ENCODE measurements at regions not wholly inside any gene's neighbourhood (a gene's known extent, or its start where the extent isn't known, plus 50 kb on each side); places are given as distances from the start of the nearest gene placed in this dataset.
A peak's percentile ranks its signal among the peaks of the same experiment; 100 is the strongest.

- Histone ChIP-seq H2AFZ (no peak overlapping the region), H3F3A (ENCODE audit: insufficient read depth) (no peaks in the 10 kb centered on the region), H3K4me2 (ENCODE audit: unreplicated experiment) (no peak overlapping the region), H3K9me3 (ENCODE audit: low read depth) (no peaks in the 10 kb centered on the region), H3K36me3 (ENCODE audit: low read depth) (no peaks in the 10 kb centered on the region), H3K27me3 (replicated peaks; ENCODE audit: insufficient read depth) (no peaks in the 10 kb centered on the region), H3K9ac (no peak overlapping the region), H3K79me2 (ENCODE audit: insufficient read depth) (no peaks in the 10 kb centered on the region), H3K27ac (no peak overlapping the region), H3K4me3 (no peak overlapping the region), H3K9me2 (ENCODE audit: insufficient read depth) (no peaks in the 10 kb centered on the region), H3K4me1 (ENCODE audit: insufficient read depth) (no peaks in the 10 kb centered on the region), H4K20me1 (ENCODE audit: insufficient read depth) (no peaks in the 10 kb centered on the region)
- no peak for DNase-seq
- in situ Hi-C loops (cut with MboI), result no loop called here
- no peak for TF ChIP-seq EZH2 (IDR thresholded peaks at IDR 0.05; ENCODE audit: insufficient read depth, poor library complexity, severe bottlenecking)
- no peak for TF ChIP-seq EZH2phosphoT487 (IDR thresholded peaks at IDR 0.05; ENCODE audit: insufficient read depth, low read depth)
- WGBS, 2 experiments (ENCODE audit: low coverage in 1 of 2, low lambda C conversion rate in 2 of 2, missing lambda C conversion rate in 2 of 2), result 38 to 50% methylated on average over 1 of the region's 1 CpG
These were observed 271.9 kb downstream of the PABPC4L start for GRCh38 chr4:133929531-133930239.

- Histone ChIP-seq H3K4me3 (no peak overlapping the region), H3K36me3 (ENCODE audit: low read depth) (no peaks in the 10 kb centered on the region), H4K20me1 (ENCODE audit: insufficient read depth) (no peaks in the 10 kb centered on the region), H2AFZ (no peak overlapping the region), H3K9me2 (ENCODE audit: insufficient read depth) (no peaks in the 10 kb centered on the region), H3K27me3 (replicated peaks; ENCODE audit: insufficient read depth) (no peaks in the 10 kb centered on the region), H3F3A (ENCODE audit: insufficient read depth) (no peaks in the 10 kb centered on the region), H3K79me2 (ENCODE audit: insufficient read depth) (no peaks in the 10 kb centered on the region), H3K9me3 (ENCODE audit: low read depth) (no peaks in the 10 kb centered on the region), H3K4me2 (ENCODE audit: unreplicated experiment) (no peak overlapping the region), H3K9ac (no peak overlapping the region), H3K4me1 (ENCODE audit: insufficient read depth) (no peaks in the 10 kb centered on the region), H3K27ac (no peak overlapping the region)
- TF ChIP-seq EZH2phosphoT487 (IDR thresholded peaks at IDR 0.05; ENCODE audit: insufficient read depth, low read depth), result no peak
- no peak for TF ChIP-seq EZH2 (IDR thresholded peaks at IDR 0.05; ENCODE audit: insufficient read depth, poor library complexity, severe bottlenecking)
- DNase-seq, result peak; percentile 32
- in situ Hi-C loops (cut with MboI), result no loop called here
- WGBS, 2 experiments (ENCODE audit: low coverage in 1 of 2, low lambda C conversion rate in 2 of 2, missing lambda C conversion rate in 2 of 2), result 41 to 43% methylated on average over 8 of the region's 8 CpGs
These were observed 280.1 kb downstream of the PABPC4L start for GRCh38 chr4:133921280-133922195.

GRCh38 chr4:133920236-133920635 is 281.4 kb downstream of the PABPC4L start:
- no peaks in the 10 kb centered on the region for H3K27me3 ChIP-seq (replicated peaks; ENCODE audit: insufficient read depth)
- no peak overlapping the region for H3K4me3 ChIP-seq
- 53 to 60% methylated on average over 2 of the region's 2 CpGs for WGBS, 2 experiments (ENCODE audit: low coverage in 1 of 2, low lambda C conversion rate in 2 of 2, missing lambda C conversion rate in 2 of 2)
- no peak overlapping the region for H3K27ac ChIP-seq
- DNase-seq, result no peak
- in situ Hi-C loops (cut with MboI), result no loop called here
- H3K4me1 ChIP-seq (ENCODE audit: insufficient read depth), result no peaks in the 10 kb centered on the region
- no peaks in the 10 kb centered on the region for H3K9me3 ChIP-seq (ENCODE audit: low read depth)
- no peak overlapping the region for H3K9ac ChIP-seq
- H3K9me2 ChIP-seq (ENCODE audit: insufficient read depth), result no peaks in the 10 kb centered on the region
- TF ChIP-seq EZH2 (IDR thresholded peaks at IDR 0.05; ENCODE audit: insufficient read depth, poor library complexity, severe bottlenecking), result no peak
- H3K36me3 ChIP-seq (ENCODE audit: low read depth), result no peaks in the 10 kb centered on the region
- no peak overlapping the region for H3K4me2 ChIP-seq (ENCODE audit: unreplicated experiment)
- no peaks in the 10 kb centered on the region for H3K79me2 ChIP-seq (ENCODE audit: insufficient read depth)
- no peaks in the 10 kb centered on the region for H3F3A ChIP-seq (ENCODE audit: insufficient read depth)
- H4K20me1 ChIP-seq (ENCODE audit: insufficient read depth), result no peaks in the 10 kb centered on the region
- no peak overlapping the region for H2AFZ ChIP-seq

GRCh38 chr4:133910165-133910564 is 291.4 kb downstream of the PABPC4L start:
- no peaks in the 10 kb centered on the region for H3K79me2 ChIP-seq (ENCODE audit: insufficient read depth)
- H3F3A ChIP-seq (ENCODE audit: insufficient read depth), result no peaks in the 10 kb centered on the region
- no peak overlapping the region for H3K4me2 ChIP-seq (ENCODE audit: unreplicated experiment)
- DNase-seq, result no peak
- H3K4me1 ChIP-seq (ENCODE audit: insufficient read depth), result no peaks in the 10 kb centered on the region
- 31 to 50% methylated on average over 3 of the region's 3 CpGs for WGBS, 2 experiments (ENCODE audit: low coverage in 1 of 2, low lambda C conversion rate in 2 of 2, missing lambda C conversion rate in 2 of 2)
- no peak overlapping the region for H3K27ac ChIP-seq
- H3K36me3 ChIP-seq (ENCODE audit: low read depth), result no peaks in the 10 kb centered on the region
- H3K4me3 ChIP-seq, result no peak overlapping the region
- no peaks in the 10 kb centered on the region for H3K9me2 ChIP-seq (ENCODE audit: insufficient read depth)
- in situ Hi-C loops (cut with MboI), result no loop called here
- no peak for TF ChIP-seq EZH2phosphoT487 (IDR thresholded peaks at IDR 0.05; ENCODE audit: insufficient read depth, low read depth)
- TF ChIP-seq EZH2 (IDR thresholded peaks at IDR 0.05; ENCODE audit: insufficient read depth, poor library complexity, severe bottlenecking), result no peak
- no peak overlapping the region for H2AFZ ChIP-seq
- no peak overlapping the region for H3K9ac ChIP-seq
- no peaks in the 10 kb centered on the region for H3K27me3 ChIP-seq (replicated peaks; ENCODE audit: insufficient read depth)
- H3K9me3 ChIP-seq (ENCODE audit: low read depth), result no peaks in the 10 kb centered on the region
- no peaks in the 10 kb centered on the region for H4K20me1 ChIP-seq (ENCODE audit: insufficient read depth)

All from GM23248 (cell line).